Right cardiac atrium (tissue), 5 donors: ENCODE measurements at regions not wholly inside any gene's neighbourhood (a gene's known extent, or its start where the extent isn't known, plus 50 kb on each side); places are given as distances from the start of the nearest gene placed in this dataset.
"Not testable (repeated sequence)": the region's sequence is repeated elsewhere in the genome, so short reads cannot be mapped to it uniquely, and the experiment has no call there.

Source experiments
- ATAC-seq, 2 donors: fragments of 200-7000 bp; cut with Tn5 transposase; one replicate each; pipeline versions ENCODE4 v1.8.0 to v1.9.1; 2020; ENCODE audit warnings: moderate library complexity in 2 of 2, mild to moderate bottlenecking in 1 of 2
- DNase-seq, 3 donors: peaks; one replicate each; pipeline ENCODE4 v3.0.0-alpha.2; 2020
- H3K27ac ChIP-seq: one replicate; pipeline ENCODE4 v1.5.1; 2013; ENCODE audit warnings: mild to moderate bottlenecking, low read length, control low read depth, moderate library complexity
- H3K27me3 ChIP-seq: one replicate; pipeline ENCODE4 v1.6.1; 2013; ENCODE audit not compliant: control insufficient read depth, insufficient read depth
- H3K4me1 ChIP-seq: one replicate; pipeline ENCODE4 v1.6.1; 2013; ENCODE audit warnings: low read length; ENCODE audit not compliant: control insufficient read depth, insufficient read depth
- H3K4me3 ChIP-seq: one replicate; pipeline ENCODE4 v1.5.1; 2013; ENCODE audit warnings: low read length, control low read depth
- H3K9me3 ChIP-seq: one replicate; pipeline ENCODE4 v1.6.1; 2013; ENCODE audit warnings: low read length; ENCODE audit not compliant: control insufficient read depth
- WGBS: extraction: QIAGEN DNeasy Blood & Tissue Kit; methylation state at CpG from one replicate; pipeline ENCODE4 v1.1.7; 2013; 5-methylcytosine and 5-hydroxymethylcytosine counted together
- intact Hi-C, 4 donors: fragments of 100-400 bp; cut with DNase I; formaldehyde crosslinking; loops; one replicate each; pipeline versions ENCODE4 v1.11.0 to v1.14.0; 2022 to 2023
- donor health status: healthy with polysubstance abuse.
- donor health status: DM: no; HTN: yes; CAD: no.
- donor health status: DM: no; HTN: no; CAD: no.
- donor health status: DM: no; HTN: yes; CAD: no; lungs with severe emphysema.
- donor health status: DM: yes; HTN: yes; CAD: no.

DNA sequence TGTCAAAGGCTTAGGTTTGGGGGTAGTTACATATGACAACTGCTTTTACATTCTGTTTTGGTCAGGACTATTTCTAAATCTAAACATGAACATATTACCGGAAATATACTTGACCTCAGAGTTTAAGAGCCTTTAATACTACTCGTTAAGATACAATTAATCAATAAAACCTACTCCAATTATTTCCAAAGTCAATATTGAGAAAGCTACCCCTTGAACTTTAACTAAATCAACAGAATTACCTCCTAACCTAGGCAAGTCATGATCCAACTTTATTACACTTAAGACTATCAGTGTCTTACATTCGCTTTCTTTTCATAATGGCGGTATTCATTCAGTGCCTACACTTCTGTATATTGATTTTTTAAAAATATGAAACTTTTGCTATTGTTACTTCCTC lies 107.7 kb downstream of the RAP2B start:
- Histone ChIP-seq H3K27ac (no peak overlapping the region), H3K27me3 (no peaks in the 10 kb centered on the region), H3K9me3 (no peaks in the 10 kb centered on the region), H3K4me3 (no peak overlapping the region), H3K4me1 (no peaks in the 10 kb centered on the region)
- DNase-seq, result no peak
- no peak for ATAC-seq
- intact Hi-C loops, result no loop called here
- 90% methylated on average over 4 of the region's 4 CpGs for WGBS

DNA sequence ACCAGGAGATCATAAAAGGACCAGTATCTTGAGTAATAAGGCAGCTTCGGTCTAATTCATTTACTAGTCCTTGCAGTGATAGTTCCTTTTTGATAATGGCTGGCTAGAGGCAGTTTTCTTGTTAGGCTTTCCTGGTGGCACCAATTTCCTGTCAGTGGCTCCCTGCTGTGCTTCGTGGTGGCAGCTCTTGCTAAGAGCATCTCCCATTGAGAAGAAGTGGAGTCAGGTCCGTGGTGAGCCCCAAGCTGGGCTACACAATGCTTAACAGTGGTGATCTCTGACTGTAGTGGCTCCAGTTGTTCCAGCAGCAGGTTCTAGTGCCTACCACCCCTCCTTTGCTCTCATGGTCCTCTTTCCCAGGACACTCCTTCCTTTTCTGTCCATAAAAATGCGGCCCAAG lies 111.2 kb downstream of the RAP2B start:
- Histone ChIP-seq H3K27ac (no peak overlapping the region), H3K4me3 (no peak overlapping the region), H3K4me1 (no peaks in the 10 kb centered on the region), H3K9me3 (no peaks in the 10 kb centered on the region), H3K27me3 (no peaks in the 10 kb centered on the region)
- DNase-seq, result no peak
- intact Hi-C loops, result no loop called here
- no peak for ATAC-seq
- 87% methylated on average over 4 of the region's 4 CpGs for WGBS

DNA sequence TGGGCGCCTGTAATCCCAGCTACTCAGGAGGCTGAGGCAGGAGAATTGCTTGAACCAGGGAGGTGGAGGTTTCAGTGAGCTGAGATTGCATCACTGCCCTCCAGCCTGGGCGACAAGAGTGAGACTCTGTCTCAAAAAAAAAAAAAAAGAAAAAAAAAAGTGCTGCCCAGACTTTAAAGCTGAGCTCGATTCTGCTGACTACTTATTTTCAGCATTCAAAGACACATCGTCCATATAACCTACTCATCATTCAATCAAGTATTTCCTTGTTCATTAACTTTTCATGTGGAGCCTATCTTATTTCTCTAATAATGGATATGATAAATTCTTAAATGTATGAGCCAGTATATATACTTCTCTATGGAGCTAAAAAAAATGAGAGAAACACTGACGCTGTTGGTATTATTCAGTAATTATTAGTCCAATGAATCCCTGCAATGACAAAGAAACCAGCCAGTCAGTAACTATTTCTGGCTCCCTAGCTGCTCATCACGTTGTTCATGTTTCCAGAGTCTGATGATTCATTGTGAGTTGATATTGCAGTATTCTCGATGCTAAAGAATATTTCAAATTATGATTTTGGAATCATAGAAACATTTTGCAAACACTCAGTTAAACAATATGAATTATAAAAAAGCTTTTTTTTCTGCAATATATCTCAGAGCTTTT lies 111.9 kb downstream of the RAP2B start:
- Histone ChIP-seq H3K4me1 (no peaks in the 10 kb centered on the region), H3K27ac (no peak overlapping the region), H3K4me3 (no peak overlapping the region), H3K27me3 (no peaks in the 10 kb centered on the region), H3K9me3 (no peaks in the 10 kb centered on the region)
- ATAC-seq (no peak), DNase-seq (no peak)
- WGBS, result 61% methylated on average over 7 of the region's 7 CpGs
- intact Hi-C loops, result no loop called here

DNA sequence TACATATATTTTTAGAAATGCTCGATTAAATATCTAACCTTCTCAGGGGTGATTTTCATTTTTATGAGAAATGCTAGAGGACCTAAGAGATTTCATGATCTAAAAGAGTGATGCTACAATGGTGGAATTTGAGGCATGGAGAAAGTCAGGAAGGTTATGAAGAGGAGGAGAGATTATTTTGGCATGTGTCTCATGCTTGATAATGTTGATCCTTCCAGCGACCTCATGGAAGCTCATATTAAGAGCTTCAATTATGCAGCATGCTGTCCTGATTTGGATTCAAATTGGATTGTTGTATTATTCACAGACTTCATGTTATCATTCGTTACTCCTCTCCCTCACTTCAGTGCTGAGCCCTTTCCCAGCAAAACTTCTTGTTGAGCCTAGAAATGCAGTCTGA lies 112.5 kb downstream of the RAP2B start:
- no peak for ATAC-seq
- Histone ChIP-seq H3K9me3 (no peaks in the 10 kb centered on the region), H3K27ac (no peak overlapping the region), H3K4me1 (no peaks in the 10 kb centered on the region), H3K4me3 (no peak overlapping the region), H3K27me3 (no peaks in the 10 kb centered on the region)
- 48% methylated on average over 3 of the region's 3 CpGs for WGBS
- DNase-seq, result no peak
- intact Hi-C loops, result no loop called here

DNA sequence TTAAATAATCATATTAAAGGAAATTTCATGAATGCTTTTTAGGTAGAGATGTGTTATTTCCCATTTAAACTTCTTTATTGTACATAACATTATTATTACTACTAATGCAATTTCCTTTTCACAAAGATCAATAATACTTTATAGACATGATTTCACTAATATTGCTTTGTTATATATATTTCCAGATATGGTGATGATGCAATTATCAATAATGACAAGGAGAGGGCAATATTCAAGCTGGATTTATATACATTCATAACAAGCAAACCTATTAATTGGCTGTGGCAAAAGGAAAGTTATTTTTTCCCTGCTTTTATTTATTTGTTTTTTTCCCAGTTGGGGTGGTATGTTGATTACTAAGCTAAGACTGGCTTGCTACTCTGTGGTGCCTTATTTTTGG lies 113.5 kb downstream of the RAP2B start:
- no peak for ATAC-seq
- intact Hi-C loops, result no loop called here
- Histone ChIP-seq H3K9me3 (no peaks in the 10 kb centered on the region), H3K4me1 (no peaks in the 10 kb centered on the region), H3K27ac (no peak overlapping the region), H3K27me3 (no peaks in the 10 kb centered on the region), H3K4me3 (no peak overlapping the region)
- no peak for DNase-seq

DNA sequence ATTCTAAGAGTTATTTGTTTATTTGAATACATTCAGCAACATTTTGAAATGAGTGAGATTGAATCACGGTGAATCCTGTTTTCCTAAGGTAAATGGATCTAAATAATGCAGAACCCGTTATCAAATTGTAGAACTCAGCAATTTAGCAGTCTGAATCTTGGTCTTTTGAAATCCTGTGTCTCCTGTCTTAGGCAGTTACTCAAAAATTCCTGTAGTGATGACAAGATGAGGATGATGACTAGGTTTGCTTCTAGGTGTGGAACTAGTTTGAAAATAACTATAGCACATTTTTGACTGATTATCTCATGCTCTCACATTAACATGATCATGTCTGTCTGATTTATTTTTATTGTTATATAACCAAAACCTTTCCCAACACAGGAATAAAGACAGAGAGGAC lies 115.0 kb downstream of the RAP2B start:
- no peaks in the 10 kb centered on the region for H3K4me1 ChIP-seq
- WGBS, result 87% methylated on average over 2 of the region's 2 CpGs
- DNase-seq (no peak), ATAC-seq (no peak)
- no peak overlapping the region for H3K4me3 ChIP-seq
- no peaks in the 10 kb centered on the region for H3K9me3 ChIP-seq
- intact Hi-C loops, result no loop called here
- no peaks in the 10 kb centered on the region for H3K27me3 ChIP-seq
- no peak overlapping the region for H3K27ac ChIP-seq

DNA sequence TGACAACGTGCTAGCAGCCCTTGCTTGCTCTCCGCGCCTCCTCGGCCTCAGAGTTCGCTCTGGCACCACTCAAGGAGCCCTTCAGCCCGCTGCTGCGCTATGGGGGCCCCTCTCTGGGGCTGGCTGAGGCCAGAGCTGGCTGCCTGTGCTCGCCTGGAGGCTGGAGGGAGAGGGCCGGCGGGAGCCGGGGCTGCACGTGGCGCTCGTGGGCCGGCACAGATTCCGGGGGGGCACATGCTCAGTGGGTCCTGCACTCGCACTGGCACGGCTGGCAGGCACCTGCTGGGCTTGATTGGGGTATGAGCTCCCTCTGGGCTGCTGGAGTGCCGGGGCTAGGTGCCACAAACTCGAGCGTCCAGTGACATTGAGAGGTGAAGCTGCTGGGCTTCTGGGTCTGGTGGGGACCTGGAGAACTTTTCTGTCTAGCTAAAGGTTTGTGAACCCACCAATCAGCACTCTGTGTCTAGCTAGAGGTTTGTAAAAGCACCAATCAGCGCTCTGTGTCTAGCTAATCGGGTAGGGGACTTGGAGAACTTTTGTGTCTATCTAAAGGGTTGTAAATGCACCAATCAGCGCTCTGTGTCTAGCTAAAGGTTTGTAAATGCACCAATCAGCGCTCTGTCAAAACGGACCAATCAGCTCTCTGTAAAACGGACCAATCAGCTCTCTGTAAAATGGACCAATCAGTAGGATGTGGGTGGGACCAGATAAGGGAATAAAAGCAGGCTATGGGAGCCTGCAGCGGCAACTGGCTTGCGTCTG lies 119.4 kb downstream of the RAP2B start:
- not testable (repeated sequence) for H3K27me3 ChIP-seq, H3K4me3 ChIP-seq, H3K4me1 ChIP-seq, H3K9me3 ChIP-seq, H3K27ac ChIP-seq, ATAC-seq
- intact Hi-C loops, result loop anchor here in 1 of 4 donors (10.0 kb wide), 1 partner anchor 237 kb away; no protein-coding TSS in a partner anchor
- peak in 1 of 3 donors; percentile 37 for DNase-seq
- WGBS, result 93% methylated on average over 29 of the region's 29 CpGs

DNA sequence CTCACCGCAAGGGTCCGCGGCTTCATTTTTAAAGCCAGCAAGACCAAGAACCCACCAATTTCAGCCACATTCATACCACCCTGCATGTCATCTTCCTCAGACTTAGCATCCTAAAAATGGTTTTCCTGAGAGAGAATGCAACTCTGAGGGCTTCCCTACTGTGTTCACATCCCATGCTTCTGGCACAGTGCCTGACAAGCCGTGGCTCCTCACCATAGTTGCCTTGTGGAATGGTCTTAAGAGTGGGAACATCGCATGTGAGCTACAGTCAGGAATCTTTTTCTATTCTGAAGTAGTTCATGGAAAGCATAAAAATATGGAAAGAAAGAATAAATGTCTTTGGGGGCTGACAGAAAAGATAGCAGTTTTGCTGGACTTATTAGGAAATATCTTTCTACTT lies 120.3 kb downstream of the RAP2B start:
- ATAC-seq (no peak), DNase-seq (peak in 1 of 3 donors; percentile 31)
- Histone ChIP-seq H3K27me3 (no peaks in the 10 kb centered on the region), H3K27ac (no peak overlapping the region), H3K4me3 (no peak overlapping the region), H3K4me1 (peaks cover 2% of the 10 kb centered on the region), H3K9me3 (no peaks in the 10 kb centered on the region)
- 92% methylated on average over 5 of the region's 5 CpGs for WGBS
- intact Hi-C loops, result loop anchor here in 1 of 4 donors (10.0 kb wide), 1 partner anchor 238 kb away; no protein-coding TSS in a partner anchor

DNA sequence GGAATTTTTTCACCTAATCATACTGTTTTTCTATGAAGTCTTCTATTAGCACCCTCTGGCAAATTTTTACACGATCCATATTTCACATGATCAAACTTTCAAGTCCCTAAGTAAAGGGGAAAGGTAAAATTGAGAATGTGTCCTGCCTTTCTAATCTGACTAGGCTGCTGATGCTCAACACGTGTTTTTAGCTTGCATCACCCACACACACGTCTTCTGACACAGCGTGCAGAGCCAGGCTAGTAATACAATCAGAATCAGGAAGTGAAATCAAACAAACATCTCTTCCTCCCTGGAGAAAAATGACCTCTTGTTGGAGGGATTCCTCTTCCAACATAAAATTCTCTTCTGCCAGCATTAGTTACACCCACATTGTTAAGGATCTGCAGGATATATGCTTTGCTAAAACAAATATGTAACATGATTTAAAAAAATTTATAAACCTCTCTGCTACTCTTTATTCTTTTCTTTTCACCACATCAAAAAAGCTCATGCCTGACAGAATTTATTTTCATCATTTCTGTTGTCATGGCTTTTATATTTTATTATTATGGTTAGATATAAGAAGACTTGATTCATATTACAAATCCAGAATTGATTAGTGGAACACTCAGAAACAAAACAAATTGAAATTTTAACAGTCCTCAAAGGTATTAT lies 122.4 kb downstream of the RAP2B start:
- 19% methylated on average over 4 of the region's 4 CpGs for WGBS
- intact Hi-C loops, result loop anchor here in 1 of 4 donors (10.0 kb wide), 1 partner anchor 240 kb away; no protein-coding TSS in a partner anchor
- Histone ChIP-seq H3K27me3 (no peaks in the 10 kb centered on the region), H3K4me1 (peaks cover 2% of the 10 kb centered on the region), H3K9me3 (no peaks in the 10 kb centered on the region), H3K4me3 (no peak overlapping the region), H3K27ac (no peak overlapping the region)
- ATAC-seq (peak; percentile 84 to 94), DNase-seq (peak; percentile 56 to 61 (median 57))

DNA sequence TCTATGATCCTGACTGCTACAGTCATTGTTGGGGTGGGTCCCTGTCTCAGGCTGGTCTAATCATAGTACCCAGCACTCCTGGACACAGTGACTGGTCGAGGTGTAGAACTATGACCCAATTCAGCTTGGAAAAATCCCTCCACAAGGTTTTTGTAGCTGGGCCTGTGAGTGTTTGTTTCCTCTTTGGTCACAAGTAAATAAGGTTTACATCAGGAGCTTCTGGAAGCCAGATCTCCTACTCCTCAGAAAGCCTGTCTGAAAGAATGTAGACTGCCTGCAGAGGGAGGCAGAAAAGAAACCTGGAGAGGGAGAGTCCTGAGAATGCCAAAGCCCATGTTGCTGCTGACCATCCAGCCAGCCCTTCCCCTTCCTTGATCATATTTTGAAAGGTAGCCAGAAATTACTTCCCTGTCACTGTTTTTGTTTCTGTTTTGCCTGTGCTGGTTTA lies 123.2 kb downstream of the RAP2B start:
- WGBS, result 41% methylated on average over 1 of the region's 1 CpG

DNA sequence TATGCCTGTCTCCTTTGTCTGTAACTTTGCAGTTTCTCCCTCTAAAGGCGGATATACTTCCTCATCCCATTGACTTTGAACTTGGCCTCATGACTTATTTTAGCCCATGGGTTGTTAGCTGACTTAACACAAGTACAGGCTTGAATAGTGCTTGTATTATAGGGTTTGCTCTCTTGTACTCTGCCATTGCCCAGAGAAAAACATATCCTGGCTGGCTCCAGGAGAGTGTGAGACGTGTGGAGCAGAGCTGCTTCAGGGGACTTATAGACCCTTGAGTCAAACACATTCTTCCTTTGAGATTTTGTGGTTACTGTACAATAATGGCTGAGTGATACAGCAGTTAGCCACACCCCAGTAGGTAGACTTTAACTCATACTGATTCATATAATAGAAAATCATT lies 124.0 kb downstream of the RAP2B start:
- no peaks in the 10 kb centered on the region for H3K9me3 ChIP-seq
- intact Hi-C loops, result loop anchor here in 1 of 4 donors (5.0 to 10.0 kb wide), 2 partner anchors 124 to 241 kb away; partner anchors contain the start of gene RAP2B
- H3K27ac ChIP-seq, result no peak overlapping the region
- ATAC-seq (peak in 1 of 2 donors; percentile 25), DNase-seq (no peak)
- H3K4me3 ChIP-seq, result no peak overlapping the region
- H3K4me1 ChIP-seq, result peaks cover 2% of the 10 kb centered on the region
- H3K27me3 ChIP-seq, result no peaks in the 10 kb centered on the region
- WGBS, result 74% methylated on average over 2 of the region's 2 CpGs

More for the DNA sequence above, 123.2 kb downstream of the RAP2B start:
- no peaks in the 10 kb centered on the region for H3K27me3 ChIP-seq
- no peaks in the 10 kb centered on the region for H3K9me3 ChIP-seq
- DNase-seq, result no peak
- intact Hi-C loops, result loop anchor here in 1 of 4 donors (5.0 to 10.0 kb wide), 2 partner anchors 123 to 240 kb away; partner anchors contain the start of gene RAP2B
- no peak overlapping the region for H3K4me3 ChIP-seq
- no peak overlapping the region for H3K27ac ChIP-seq
- peaks cover 2% of the 10 kb centered on the region for H3K4me1 ChIP-seq
- peak; percentile 65 to 74 for ATAC-seq
